ENCODE measurements at regions not wholly inside any gene's neighbourhood (a gene's known extent, or its start where the extent isn't known, plus 50 kb on each side); places are given as distances from the start of the nearest gene placed in this dataset.

- TF ChIP-seq CTCF (IDR thresholded peaks at IDR 0.05) (no peak), POLR2A (IDR thresholded peaks at IDR 0.05) (no peak)
Measured at GRCh38 chr11:45057938-45058646, 88.3 kb upstream of the PRDM11 start.
